WI38 (cell line): ENCODE measurements at regions not wholly inside any gene's neighbourhood (a gene's known extent, or its start where the extent isn't known, plus 50 kb on each side); places are given as distances from the start of the nearest gene placed in this dataset.

Experiments
- H3K4me3 ChIP-seq: 2 replicates; pipeline ENCODE4 v1.5.1; 2011; ENCODE audit warnings: low read depth, mild to moderate bottlenecking, control low read depth, low read length
- CTCF ChIP-seq: IDR thresholded peaks from 2 replicates; pipeline ENCODE4 v1.5.1; 2012; ENCODE audit warnings: low read depth, mild to moderate bottlenecking, control low read depth, low read length

GRCh38 chr5:66306105-66306843 is 162.2 kb downstream of the SREK1 start:
- no peak overlapping the region for H3K4me3 ChIP-seq
- TF ChIP-seq CTCF, result peak; percentile 95

- TF ChIP-seq CTCF, result no peak
- H3K4me3 ChIP-seq, result no peak overlapping the region
These were observed 162.8 kb downstream of the SREK1 start for GRCh38 chr5:66306844-66307315.

- TF ChIP-seq CTCF, result peak; percentile 67
- no peak overlapping the region for H3K4me3 ChIP-seq
These were observed 163.6 kb downstream of the SREK1 start for GRCh38 chr5:66307647-66308241.

- H3K4me3 ChIP-seq, result no peak overlapping the region
- no peak for TF ChIP-seq CTCF
These were observed 168.2 kb downstream of the SREK1 start for GRCh38 chr5:66312266-66312665.

GRCh38 chr5:66315784-66316183 is 171.7 kb downstream of the SREK1 start:
- no peak for TF ChIP-seq CTCF

GRCh38 chr5:66322786-66323528 is 178.9 kb downstream of the SREK1 start:
- TF ChIP-seq CTCF, result no peak
- no peak overlapping the region for H3K4me3 ChIP-seq

More at GRCh38 chr5:66315784-66316183, 171.7 kb downstream of the SREK1 start:
- H3K4me3 ChIP-seq, result no peak overlapping the region

- no peak for TF ChIP-seq CTCF
- no peak overlapping the region for H3K4me3 ChIP-seq
These were observed 179.4 kb downstream of the SREK1 start for GRCh38 chr5:66323529-66323895.
